Mesodermal cell (in vitro differentiated cells): ENCODE measurements at regions not wholly inside any gene's neighbourhood (a gene's known extent, or its start where the extent isn't known, plus 50 kb on each side); places are given as distances from the start of the nearest gene placed in this dataset.
"Not testable (repeated sequence)": the region's sequence is repeated elsewhere in the genome, so short reads cannot be mapped to it uniquely, and the experiment has no call there.

Experiments
- H3K27ac ChIP-seq: 2 replicates; pipeline ENCODE4 v1.7.0; 2013; ENCODE audit warnings: mild to moderate bottlenecking, low read depth, low read length, moderate library complexity; ENCODE audit not compliant: severe bottlenecking
- H3K36me3 ChIP-seq: 2 replicates; pipeline ENCODE4 v1.7.1; 2013; ENCODE audit warnings: mild to moderate bottlenecking, low read length, moderate library complexity; ENCODE audit not compliant: control insufficient read depth, insufficient read depth
- H3K4me1 ChIP-seq: one replicate; pipeline ENCODE4 v1.7.1; 2013; ENCODE audit warnings: mild to moderate bottlenecking, low read length; ENCODE audit not compliant: insufficient read depth, control insufficient read depth, poor library complexity, severe bottlenecking
- H3K4me3 ChIP-seq: 2 replicates; pipeline ENCODE4 v1.7.0; 2013; ENCODE audit warnings: low read length, control low read depth, mild to moderate bottlenecking; ENCODE audit not compliant: insufficient read depth, poor library complexity, severe bottlenecking; ENCODE audit errors: extremely low read depth
- H3K9me3 ChIP-seq: 2 replicates; pipeline ENCODE4 v1.7.1; 2013; ENCODE audit warnings: mild to moderate bottlenecking, low read length, moderate library complexity; ENCODE audit not compliant: control insufficient read depth
- WGBS, 2 experiments: methylation state at CpG; one replicate each; pipeline ENCODE4 v1.1.5; 2013; ENCODE audit warnings: missing lambda C conversion rate in 2 of 2; ENCODE audit not compliant: insufficient coverage in 2 of 2; 5-methylcytosine and 5-hydroxymethylcytosine counted together

GRCh38 chr18:38670486-38670885, 1104.9 kb upstream of the CELF4 start:
- H3K4me1 ChIP-seq, result no peaks in the 10 kb centered on the region
- no peaks in the 10 kb centered on the region for H3K36me3 ChIP-seq
- H3K27ac ChIP-seq, result no peak overlapping the region
- peaks cover 3% of the 10 kb centered on the region for H3K9me3 ChIP-seq
- no peak overlapping the region for H3K4me3 ChIP-seq

GRCh38 chr18:38664929-38665328, 1099.3 kb upstream of the CELF4 start:
- 100% methylated on average over 1 of the region's 1 CpG; no CpG with 5 or more reads in 1 of the 2 experiments for WGBS, 2 experiments
- Histone ChIP-seq H3K36me3 (no peaks in the 10 kb centered on the region), H3K4me1 (no peaks in the 10 kb centered on the region), H3K4me3 (no peak overlapping the region), H3K9me3 (no peaks in the 10 kb centered on the region), H3K27ac (no peak overlapping the region)

GRCh38 chr18:38663682-38664081, 1098.1 kb upstream of the CELF4 start:
- Histone ChIP-seq H3K9me3 (no peaks in the 10 kb centered on the region), H3K36me3 (no peaks in the 10 kb centered on the region), H3K27ac (no peak overlapping the region), H3K4me1 (no peaks in the 10 kb centered on the region), H3K4me3 (no peak overlapping the region)
- 91 to 100% methylated on average over 1 of the region's 1 CpG for WGBS, 2 experiments

- Histone ChIP-seq H3K9me3 (no peaks in the 10 kb centered on the region), H3K36me3 (no peaks in the 10 kb centered on the region), H3K27ac (no peak overlapping the region), H3K4me3 (no peak overlapping the region), H3K4me1 (no peaks in the 10 kb centered on the region)
These were observed 1097.7 kb upstream of the CELF4 start for GRCh38 chr18:38663270-38663669.

GRCh38 chr18:38654946-38655345, 1089.3 kb upstream of the CELF4 start:
- H3K27ac ChIP-seq, result no peak overlapping the region
- H3K4me1 ChIP-seq, result no peaks in the 10 kb centered on the region
- no peak overlapping the region for H3K4me3 ChIP-seq
- H3K9me3 ChIP-seq, result no peaks in the 10 kb centered on the region
- WGBS, 2 experiments, result 87 to 94% methylated on average over 6 to 7 of the region's 8 CpGs
- no peaks in the 10 kb centered on the region for H3K36me3 ChIP-seq

- H3K9me3 ChIP-seq, result no peaks in the 10 kb centered on the region
- H3K4me1 ChIP-seq, result no peaks in the 10 kb centered on the region
- H3K36me3 ChIP-seq, result no peaks in the 10 kb centered on the region
- WGBS, 2 experiments, result 96% methylated on average over 2 of the region's 4 CpGs; no CpG with 5 or more reads in 1 of the 2 experiments
- no peak overlapping the region for H3K27ac ChIP-seq
- no peak overlapping the region for H3K4me3 ChIP-seq
These were observed 1086.1 kb upstream of the CELF4 start for GRCh38 chr18:38651736-38652135.

GRCh38 chr18:38648179-38648578, 1082.6 kb upstream of the CELF4 start:
- no peaks in the 10 kb centered on the region for H3K4me1 ChIP-seq
- no peaks in the 10 kb centered on the region for H3K36me3 ChIP-seq
- H3K9me3 ChIP-seq, result no peaks in the 10 kb centered on the region
- H3K27ac ChIP-seq, result no peak overlapping the region
- WGBS, 2 experiments, result no CpG with 5 or more reads among the region's 1 CpG
- H3K4me3 ChIP-seq, result no peak overlapping the region

GRCh38 chr18:38646296-38646695, 1080.7 kb upstream of the CELF4 start:
- Histone ChIP-seq H3K9me3 (no peaks in the 10 kb centered on the region), H3K4me1 (no peaks in the 10 kb centered on the region), H3K4me3 (no peak overlapping the region), H3K36me3 (no peaks in the 10 kb centered on the region), H3K27ac (no peak overlapping the region)

- WGBS, 2 experiments, result 90 to 97% methylated on average over 2 to 3 of the region's 4 CpGs
- H3K4me3 ChIP-seq, result no peak overlapping the region
- H3K27ac ChIP-seq, result no peak overlapping the region
These were observed 1079.5 kb upstream of the CELF4 start for GRCh38 chr18:38644875-38645641.

GRCh38 chr18:38642711-38643110, 1077.1 kb upstream of the CELF4 start:
- no peaks in the 10 kb centered on the region for H3K4me1 ChIP-seq
- WGBS, 2 experiments, result 92 to 100% methylated on average over 1 to 2 of the region's 3 CpGs
- no peak overlapping the region for H3K4me3 ChIP-seq
- no peaks in the 10 kb centered on the region for H3K36me3 ChIP-seq
- peaks cover 4% of the 10 kb centered on the region for H3K9me3 ChIP-seq
- H3K27ac ChIP-seq, result no peak overlapping the region

More at GRCh38 chr18:38644875-38645641, 1079.5 kb upstream of the CELF4 start:
- Histone ChIP-seq H3K36me3 (no peaks in the 10 kb centered on the region), H3K9me3 (no peaks in the 10 kb centered on the region), H3K4me1 (no peaks in the 10 kb centered on the region)

- not testable (repeated sequence) for H3K27ac ChIP-seq, H3K4me1 ChIP-seq, H3K36me3 ChIP-seq, H3K9me3 ChIP-seq, H3K4me3 ChIP-seq
- 86 to 89% methylated on average over 5 to 9 of the region's 9 CpGs for WGBS, 2 experiments
These were observed 1074.1 kb upstream of the CELF4 start for GRCh38 chr18:38639700-38640099.
